NCI-H2171 (cell line): ENCODE measurements at regions not wholly inside any gene's neighbourhood (a gene's known extent, or its start where the extent isn't known, plus 50 kb on each side); places are given as distances from the start of the nearest gene placed in this dataset.
"Not testable (repeated sequence)": the region's sequence is repeated elsewhere in the genome, so short reads cannot be mapped to it uniquely, and the experiment has no call there.

Source experiments
- DNase-seq: peaks from one replicate; lab custom pipeline; 2025; lab: John Stamatoyannopoulos, UW

GRCh38 chr16:29310852-29311314 is 95.6 kb downstream of the NPIPB11 start:
- no peak for DNase-seq

GRCh38 chr16:29310243-29310642 is 96.3 kb downstream of the NPIPB11 start:
- DNase-seq, result not testable (repeated sequence)

GRCh38 chr16:29309601-29310000 is 96.9 kb downstream of the NPIPB11 start:
- not testable (repeated sequence) for DNase-seq

- no peak for DNase-seq
Measured at GRCh38 chr16:29308644-29309546, 97.6 kb downstream of the NPIPB11 start.

GRCh38 chr16:29307598-29308507 is 98.7 kb downstream of the NPIPB11 start:
- DNase-seq, result no peak

- no peak for DNase-seq
Measured at GRCh38 chr16:29306943-29307597, 99.4 kb downstream of the NPIPB11 start.

GRCh38 chr16:29306201-29306600 is 100.3 kb downstream of the NPIPB11 start:
- no peak for DNase-seq

- not testable (repeated sequence) for DNase-seq
Measured at GRCh38 chr16:29305018-29305417, 101.5 kb downstream of the NPIPB11 start.

GRCh38 chr16:29304251-29304650 is 102.3 kb downstream of the NPIPB11 start:
- no peak for DNase-seq

GRCh38 chr16:29303520-29303919 is 103.0 kb downstream of the NPIPB11 start:
- DNase-seq, result no peak

- DNase-seq, result no peak
Measured at GRCh38 chr16:29302976-29303375, 103.5 kb downstream of the NPIPB11 start.

GRCh38 chr16:29302433-29302832 is 104.1 kb downstream of the NPIPB11 start:
- DNase-seq, result not testable (repeated sequence)

- DNase-seq, result not testable (repeated sequence)
Measured at GRCh38 chr16:29301662-29302285, 104.7 kb downstream of the NPIPB11 start.

GRCh38 chr16:29300541-29301535 is 105.7 kb downstream of the NPIPB11 start:
- DNase-seq, result not testable (repeated sequence)

- not testable (repeated sequence) for DNase-seq
Measured at GRCh38 chr16:29300030-29300491, 106.5 kb downstream of the NPIPB11 start.

- DNase-seq, result not testable (repeated sequence)
Measured at GRCh38 chr16:29298997-29299396, 107.5 kb downstream of the NPIPB11 start.

- DNase-seq, result not testable (repeated sequence)
Measured at GRCh38 chr16:29298307-29298706, 108.2 kb downstream of the NPIPB11 start.

- not testable (repeated sequence) for DNase-seq
Measured at GRCh38 chr16:29297809-29298177, 108.7 kb downstream of the NPIPB11 start.

GRCh38 chr16:29297144-29297808 is 109.2 kb downstream of the NPIPB11 start:
- not testable (repeated sequence) for DNase-seq
